Ascending aorta (tissue), 2 donors: ENCODE measurements at regions not wholly inside any gene's neighbourhood (a gene's known extent, or its start where the extent isn't known, plus 50 kb on each side); places are given as distances from the start of the nearest gene placed in this dataset.

Source experiments
- DNase-seq, 2 donors: peaks; one replicate each; pipeline ENCODE4 v3.0.0-alpha.2; 2019; ENCODE audit warnings: low spot score in 2 of 2
- H3K27ac ChIP-seq, 2 donors: fragments of 200-600 bp; sonication (generic); one replicate each; pipeline ENCODE4 v1.5.1; 2016 to 2017; ENCODE audit warnings: mild to moderate bottlenecking in 1 of 2
- H3K27me3 ChIP-seq: fragments of 200-600 bp; sonication (generic); one replicate; pipeline ENCODE4 v1.5.1; 2017
- H3K36me3 ChIP-seq, 2 donors: fragments of 200-600 bp; sonication (generic); one replicate each; pipeline ENCODE4 v1.5.1; 2016
- H3K4me1 ChIP-seq, 2 donors: fragments of 200-600 bp; sonication (generic); one replicate each; pipeline ENCODE4 v1.5.1; 2016 to 2017; ENCODE audit warnings: mild to moderate bottlenecking in 1 of 2
- H3K4me3 ChIP-seq, 2 donors: fragments of 200-600 bp; sonication (generic); one replicate each; pipeline ENCODE4 v1.5.1; 2016 to 2017; ENCODE audit warnings: mild to moderate bottlenecking in 1 of 2
- H3K9me3 ChIP-seq, 2 donors: fragments of 200-600 bp; sonication (generic); one replicate each; pipeline ENCODE4 v1.5.1; 2016
- intact Hi-C: fragments of 100-400 bp; cut with DNase I; formaldehyde crosslinking; loops from one replicate; pipeline ENCODE4 v1.15.1; 2023
- TF ChIP-seq, protein P1 (sequence below), 3 experiments: fragments of 200-600 bp in 2 of 3; fragments of 450-650 bp in 1 of 3; sonication (generic) in 2 of 3; IDR thresholded peaks; one replicate each; pipeline ENCODE4 v1.5.1; 2016 to 2019; ENCODE audit warnings: antibody characterized with exemption in 3 of 3, mild to moderate bottlenecking in 1 of 3, moderate library complexity in 1 of 3

DNA sequence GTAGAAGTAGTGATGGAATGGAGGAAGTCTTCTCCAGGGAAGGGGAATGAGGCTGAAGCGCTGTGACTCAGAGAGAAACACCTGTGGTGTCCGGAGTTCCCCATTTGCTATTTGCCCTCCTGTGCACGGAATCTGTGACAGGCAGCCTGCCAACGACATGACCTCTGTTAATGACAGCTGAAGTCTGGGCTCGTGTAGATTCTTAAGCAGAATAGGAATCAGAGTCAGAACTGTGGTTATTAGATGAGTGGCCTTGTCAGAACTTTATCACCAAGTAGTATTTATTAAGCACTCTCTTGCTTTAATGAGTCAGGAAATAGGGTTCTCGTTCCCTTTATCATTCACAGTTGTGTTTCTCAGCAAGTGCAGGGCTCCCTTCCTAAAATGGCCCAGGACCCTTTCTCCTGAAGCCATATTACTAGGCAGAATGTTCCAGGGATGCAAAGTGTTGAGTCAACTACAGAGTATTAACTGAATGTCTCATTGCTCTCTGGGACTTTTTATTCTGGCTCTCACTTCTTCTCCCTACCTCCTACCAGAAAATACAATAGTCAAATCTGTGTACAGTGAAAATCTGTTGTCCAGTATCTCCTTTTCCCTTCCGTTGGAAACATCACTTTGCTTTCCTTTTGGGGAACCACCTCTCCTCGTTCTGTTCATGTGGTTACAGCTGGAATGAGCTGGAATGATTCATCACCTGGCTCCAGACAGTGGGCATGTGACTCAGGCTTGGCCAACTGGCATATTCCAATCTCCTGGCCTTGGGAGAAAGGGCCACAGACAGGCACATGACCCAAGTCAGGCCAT lies 77.8 kb upstream of the MAX start:
- TF ChIP-seq, protein P1, sequence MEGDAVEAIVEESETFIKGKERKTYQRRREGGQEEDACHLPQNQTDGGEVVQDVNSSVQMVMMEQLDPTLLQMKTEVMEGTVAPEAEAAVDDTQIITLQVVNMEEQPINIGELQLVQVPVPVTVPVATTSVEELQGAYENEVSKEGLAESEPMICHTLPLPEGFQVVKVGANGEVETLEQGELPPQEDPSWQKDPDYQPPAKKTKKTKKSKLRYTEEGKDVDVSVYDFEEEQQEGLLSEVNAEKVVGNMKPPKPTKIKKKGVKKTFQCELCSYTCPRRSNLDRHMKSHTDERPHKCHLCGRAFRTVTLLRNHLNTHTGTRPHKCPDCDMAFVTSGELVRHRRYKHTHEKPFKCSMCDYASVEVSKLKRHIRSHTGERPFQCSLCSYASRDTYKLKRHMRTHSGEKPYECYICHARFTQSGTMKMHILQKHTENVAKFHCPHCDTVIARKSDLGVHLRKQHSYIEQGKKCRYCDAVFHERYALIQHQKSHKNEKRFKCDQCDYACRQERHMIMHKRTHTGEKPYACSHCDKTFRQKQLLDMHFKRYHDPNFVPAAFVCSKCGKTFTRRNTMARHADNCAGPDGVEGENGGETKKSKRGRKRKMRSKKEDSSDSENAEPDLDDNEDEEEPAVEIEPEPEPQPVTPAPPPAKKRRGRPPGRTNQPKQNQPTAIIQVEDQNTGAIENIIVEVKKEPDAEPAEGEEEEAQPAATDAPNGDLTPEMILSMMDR (IDR thresholded peaks at IDR 0.05) = no peak
- Histone ChIP-seq H3K4me3 (no peak overlapping the region), H3K27me3 (no peaks in the 10 kb centered on the region), H3K4me1 (no peaks in the 10 kb centered on the region), H3K9me3 (peaks cover 0 to 11% of the 10 kb centered on the region in 2 donors), H3K27ac (no peak overlapping the region), H3K36me3 (peaks cover 0 to 2% of the 10 kb centered on the region in 2 donors)
- peak in 1 of 2 donors; percentile 69 for DNase-seq
- intact Hi-C loops = no loop called here

DNA sequence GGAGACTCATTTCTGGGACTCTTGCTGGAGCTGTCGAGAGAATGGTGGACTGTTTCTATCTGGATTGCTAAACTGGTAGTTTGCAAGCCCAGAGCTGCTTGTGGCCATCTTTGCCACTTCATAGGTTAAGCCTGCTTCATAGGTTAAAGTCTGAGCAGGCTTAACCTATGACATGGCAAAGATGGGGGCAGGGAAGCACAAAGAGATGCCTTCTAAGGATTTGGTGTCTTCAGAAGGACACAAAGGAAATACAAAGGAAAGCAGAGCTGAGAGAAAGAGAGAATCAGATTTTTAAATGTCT lies 78.4 kb upstream of the MAX start:
- Histone ChIP-seq H3K4me3 (no peak overlapping the region), H3K36me3 (peaks cover 0 to 2% of the 10 kb centered on the region in 2 donors), H3K9me3 (peaks cover 0 to 11% of the 10 kb centered on the region in 2 donors), H3K27me3 (no peaks in the 10 kb centered on the region), H3K27ac (no peak overlapping the region), H3K4me1 (no peaks in the 10 kb centered on the region)
- no peak for DNase-seq
- TF ChIP-seq, protein P1 (IDR thresholded peaks at IDR 0.05) = no peak
- intact Hi-C loops = no loop called here

GRCh38 chr14:65184032-65184764 lies 81.9 kb upstream of the MAX start:
- Histone ChIP-seq H3K4me1 (no peaks in the 10 kb centered on the region), H3K27me3 (no peaks in the 10 kb centered on the region), H3K9me3 (peaks cover 0 to 11% of the 10 kb centered on the region in 2 donors), H3K4me3 (no peak overlapping the region), H3K36me3 (peaks cover 0 to 2% of the 10 kb centered on the region in 2 donors), H3K27ac (no peak overlapping the region)
- DNase-seq = no peak
- TF ChIP-seq, protein P1 (IDR thresholded peaks at IDR 0.05) = no peak
- intact Hi-C loops = no loop called here

- Histone ChIP-seq H3K9me3 (peaks cover 0 to 11% of the 10 kb centered on the region in 2 donors), H3K27ac (no peak overlapping the region), H3K27me3 (no peaks in the 10 kb centered on the region), H3K4me1 (no peaks in the 10 kb centered on the region), H3K4me3 (no peak overlapping the region), H3K36me3 (peaks cover 0 to 2% of the 10 kb centered on the region in 2 donors)
- intact Hi-C loops = no loop called here
- TF ChIP-seq, protein P1 (IDR thresholded peaks at IDR 0.05) = no peak
- no peak for DNase-seq
Observed at GRCh38 chr14:65185829-65186228, 83.5 kb upstream of the MAX start.

DNA sequence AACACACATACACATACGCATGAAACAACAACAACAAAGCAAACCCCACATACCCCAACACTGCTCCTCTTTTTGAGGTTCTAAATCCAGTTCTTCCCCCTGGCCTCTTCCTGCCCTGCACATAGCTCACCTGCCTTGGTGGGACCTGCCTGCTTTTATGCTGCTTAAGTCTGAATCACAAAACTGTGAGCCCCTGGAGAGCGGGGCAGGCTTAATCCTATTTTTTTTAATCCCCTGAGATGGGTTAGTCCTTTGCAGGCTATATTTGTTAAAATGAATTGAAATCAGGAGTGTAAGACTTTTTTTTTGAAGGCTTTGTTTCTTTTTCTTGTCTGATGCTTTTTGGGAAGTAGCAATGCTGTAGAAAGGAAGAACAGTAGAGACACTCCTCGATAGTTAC lies 84.6 kb upstream of the MAX start:
- H3K4me3 ChIP-seq = no peak overlapping the region
- H3K27me3 ChIP-seq = no peaks in the 10 kb centered on the region
- peaks cover 0 to 2% of the 10 kb centered on the region in 2 donors for H3K36me3 ChIP-seq
- H3K27ac ChIP-seq = no peak overlapping the region
- TF ChIP-seq, protein P1 (IDR thresholded peaks at IDR 0.05) = no peak
- peaks cover 0 to 8% of the 10 kb centered on the region in 2 donors for H3K9me3 ChIP-seq
- DNase-seq = no peak
- intact Hi-C loops = no loop called here
- no peaks in the 10 kb centered on the region for H3K4me1 ChIP-seq
